K562 (cell line): ENCODE measurements at regions not wholly inside any gene's neighbourhood (a gene's known extent, or its start where the extent isn't known, plus 50 kb on each side); places are given as distances from the start of the nearest gene placed in this dataset.

Source experiments
- HIVEP1 ChIP-seq: fragments of 250-450 bp; sonication (Bioruptor Pico); IDR thresholded peaks from 2 replicates; pipeline ENCODE4 v1.4.0; 2020; ENCODE audit warnings: mild to moderate bottlenecking
- RHOXF2B ChIP-seq: fragments of 250-450 bp; sonication (Bioruptor Pico); conservative IDR thresholded peaks from 2 replicates; pipeline ENCODE4 v1.5.1; 2021
- SRSF7 ChIP-seq: fragments of 200-400 bp; formaldehyde crosslinking; optimal IDR thresholded peaks from 2 replicates; pipeline ENCODE3; 2017; ENCODE audit warnings: mild to moderate bottlenecking, low read depth, low read length
- TF ChIP-seq, protein P1 (sequence below): fragments of 450-650 bp; IDR thresholded peaks from 2 replicates; pipeline ENCODE4 v1.6.1; 2016; ENCODE audit warnings: low read depth
- TF ChIP-seq, protein P2 (sequence below): fragments of 450-650 bp; IDR thresholded peaks from 2 replicates; pipeline ENCODE4 v1.6.1; 2016

DNA sequence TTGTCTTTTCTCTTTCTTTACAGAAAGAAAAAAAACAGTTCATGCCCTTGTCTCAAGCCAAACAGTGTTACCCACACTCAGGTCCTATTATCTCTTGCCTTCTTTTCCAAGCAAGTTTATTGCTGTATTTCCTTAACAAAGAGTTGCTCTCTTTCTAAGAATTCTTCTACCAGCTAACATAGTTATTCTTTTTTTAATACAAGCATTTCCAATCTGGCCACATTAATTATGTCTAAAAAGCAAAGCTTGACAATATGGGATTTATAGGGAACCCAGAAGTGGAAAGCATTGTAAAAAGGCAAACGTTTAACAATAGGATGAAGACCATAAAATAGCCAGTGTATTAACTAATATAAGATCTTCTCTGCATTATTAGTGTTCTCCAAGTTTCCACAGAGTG, 272.5 kb upstream of the CWC22 start (continued):
- TF ChIP-seq, protein P1, sequence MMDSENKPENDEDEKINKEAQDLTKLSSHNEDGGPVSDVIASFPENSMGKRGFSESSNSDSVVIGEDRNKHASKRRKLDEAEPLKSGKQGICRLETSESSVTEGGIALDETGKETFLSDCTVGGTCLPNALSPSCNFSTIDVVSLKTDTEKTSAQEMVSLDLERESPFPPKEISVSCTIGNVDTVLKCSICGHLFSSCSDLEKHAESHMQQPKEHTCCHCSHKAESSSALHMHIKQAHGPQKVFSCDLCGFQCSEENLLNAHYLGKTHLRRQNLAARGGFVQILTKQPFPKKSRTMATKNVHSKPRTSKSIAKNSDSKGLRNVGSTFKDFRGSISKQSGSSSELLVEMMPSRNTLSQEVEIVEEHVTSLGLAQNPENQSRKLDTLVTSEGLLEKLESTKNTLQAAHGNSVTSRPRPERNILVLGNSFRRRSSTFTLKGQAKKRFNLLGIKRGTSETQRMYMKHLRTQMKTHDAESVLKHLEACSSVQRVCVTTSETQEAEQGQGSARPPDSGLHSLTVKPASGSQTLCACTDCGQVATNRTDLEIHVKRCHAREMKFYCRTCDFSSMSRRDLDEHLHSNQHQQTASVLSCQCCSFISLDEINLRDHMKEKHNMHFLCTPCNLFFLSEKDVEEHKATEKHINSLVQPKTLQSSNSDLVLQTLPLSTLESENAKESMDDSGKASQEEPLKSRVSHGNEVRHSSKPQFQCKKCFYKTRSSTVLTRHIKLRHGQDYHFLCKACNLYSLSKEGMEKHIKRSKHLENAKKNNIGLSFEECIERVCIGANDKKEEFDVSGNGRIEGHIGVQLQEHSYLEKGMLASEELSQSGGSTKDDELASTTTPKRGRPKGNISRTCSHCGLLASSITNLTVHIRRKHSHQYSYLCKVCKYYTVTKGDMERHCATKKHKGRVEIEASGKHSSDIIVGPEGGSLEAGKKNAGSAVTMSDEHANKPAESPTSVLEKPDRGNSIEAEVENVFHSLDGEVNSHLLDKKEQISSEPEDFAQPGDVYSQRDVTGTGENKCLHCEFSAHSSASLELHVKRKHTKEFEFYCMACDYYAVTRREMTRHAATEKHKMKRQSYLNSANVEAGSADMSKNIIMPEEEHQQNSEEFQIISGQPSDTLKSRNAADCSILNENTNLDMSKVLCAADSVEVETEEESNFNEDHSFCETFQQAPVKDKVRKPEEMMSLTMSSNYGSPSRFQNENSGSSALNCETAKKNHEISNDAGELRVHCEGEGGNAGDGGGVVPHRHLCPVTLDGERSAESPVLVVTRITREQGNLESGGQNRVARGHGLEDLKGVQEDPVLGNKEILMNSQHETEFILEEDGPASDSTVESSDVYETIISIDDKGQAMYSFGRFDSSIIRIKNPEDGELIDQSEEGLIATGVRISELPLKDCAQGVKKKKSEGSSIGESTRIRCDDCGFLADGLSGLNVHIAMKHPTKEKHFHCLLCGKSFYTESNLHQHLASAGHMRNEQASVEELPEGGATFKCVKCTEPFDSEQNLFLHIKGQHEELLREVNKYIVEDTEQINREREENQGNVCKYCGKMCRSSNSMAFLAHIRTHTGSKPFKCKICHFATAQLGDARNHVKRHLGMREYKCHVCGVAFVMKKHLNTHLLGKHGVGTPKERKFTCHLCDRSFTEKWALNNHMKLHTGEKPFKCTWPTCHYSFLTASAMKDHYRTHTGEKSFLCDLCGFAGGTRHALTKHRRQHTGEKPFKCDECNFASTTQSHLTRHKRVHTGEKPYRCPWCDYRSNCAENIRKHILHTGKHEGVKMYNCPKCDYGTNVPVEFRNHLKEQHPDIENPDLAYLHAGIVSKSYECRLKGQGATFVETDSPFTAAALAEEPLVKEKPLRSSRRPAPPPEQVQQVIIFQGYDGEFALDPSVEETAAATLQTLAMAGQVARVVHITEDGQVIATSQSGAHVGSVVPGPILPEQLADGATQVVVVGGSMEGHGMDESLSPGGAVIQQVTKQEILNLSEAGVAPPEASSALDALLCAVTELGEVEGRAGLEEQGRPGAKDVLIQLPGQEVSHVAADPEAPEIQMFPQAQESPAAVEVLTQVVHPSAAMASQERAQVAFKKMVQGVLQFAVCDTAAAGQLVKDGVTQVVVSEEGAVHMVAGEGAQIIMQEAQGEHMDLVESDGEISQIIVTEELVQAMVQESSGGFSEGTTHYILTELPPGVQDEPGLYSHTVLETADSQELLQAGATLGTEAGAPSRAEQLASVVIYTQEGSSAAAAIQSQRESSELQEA: no peak
- TF ChIP-seq, protein P2, sequence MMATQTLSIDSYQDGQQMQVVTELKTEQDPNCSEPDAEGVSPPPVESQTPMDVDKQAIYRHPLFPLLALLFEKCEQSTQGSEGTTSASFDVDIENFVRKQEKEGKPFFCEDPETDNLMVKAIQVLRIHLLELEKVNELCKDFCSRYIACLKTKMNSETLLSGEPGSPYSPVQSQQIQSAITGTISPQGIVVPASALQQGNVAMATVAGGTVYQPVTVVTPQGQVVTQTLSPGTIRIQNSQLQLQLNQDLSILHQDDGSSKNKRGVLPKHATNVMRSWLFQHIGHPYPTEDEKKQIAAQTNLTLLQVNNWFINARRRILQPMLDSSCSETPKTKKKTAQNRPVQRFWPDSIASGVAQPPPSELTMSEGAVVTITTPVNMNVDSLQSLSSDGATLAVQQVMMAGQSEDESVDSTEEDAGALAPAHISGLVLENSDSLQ: no peak
- TF ChIP-seq SRSF7 (no peak), RHOXF2B (no peak), HIVEP1 (CRISPR knock-in tag) (no peak)
